HepG2 (cell line): ENCODE measurements at regions not wholly inside any gene's neighbourhood (a gene's known extent, or its start where the extent isn't known, plus 50 kb on each side); places are given as distances from the start of the nearest gene placed in this dataset.

Experiments used
- ATAC-seq: fragments of 200-7000 bp; cut with Tn5 transposase; 3 replicates; pipeline ENCODE4 v1.9.1; 2020; ENCODE audit warnings: mild to moderate bottlenecking, moderate library complexity
- BruUV-seq: library from RNA; stranded (reverse); fragments of 400-500 nt; replicated peaks from 2 replicates; lab custom pipeline; 2021; lab: Mats Ljungman, UMichigan
- CTCF ChIA-PET: fragments of 300-600 bp; formaldehyde crosslinking; extraction: SDS; loops from one replicate; lab custom pipeline; 2021; ENCODE audit warnings: low total read pairs, inconsistent platforms, low intra/inter-chr PET ratio; lab: Yijun Ruan, JAX
- POLR2A ChIA-PET: fragments of 350-600 bp; sonication (Branson Sonifier 250); formaldehyde crosslinking; loops from one replicate; lab custom pipeline; 2020; ENCODE audit warnings: antibody characterized with exemption, inconsistent platforms; lab: Yijun Ruan, JAX
- DNase-seq: peaks from one replicate; pipeline ENCODE4 v3.0.0-alpha.2; 2015; ENCODE audit warnings: low spot score
- FAIRE-seq: peaks from 3 replicates; lab custom pipeline; 2011; peaks lifted over from hg19 to GRCh38; lab: Jason Lieb, UNC
- H2AFZ ChIP-seq: one replicate; pipeline ENCODE4 v1.6.1; 2011; ENCODE audit warnings: low read length, inconsistent platforms
- H3K27ac ChIP-seq: fragments of 300-600 bp; 3 replicates; pipeline ENCODE4 v1.8.0; 2011; ENCODE audit warnings: mixed run types, mild to moderate bottlenecking, mixed read lengths, low read length, inconsistent platforms; ENCODE audit not compliant: insufficient read depth; ENCODE audit errors: extremely low read length
- H3K27me3 ChIP-seq, 2 experiments: fragments of 200-600 bp in 1 of 2; 2 replicates in 1 of 2; 3 replicates in 1 of 2; pipeline versions ENCODE4 v1.6.0 to v1.8.0; 2011; ENCODE audit warnings: low read length in 2 of 2, mild to moderate bottlenecking in 2 of 2, moderate library complexity in 2 of 2, inconsistent platforms in 1 of 2; ENCODE audit not compliant: insufficient read depth in 2 of 2, control insufficient read depth in 1 of 2
- H3K36me3 ChIP-seq, 2 experiments: fragments of 200-600 bp in 1 of 2; replicated peaks in 1 of 2; 2 replicates in 1 of 2; 3 replicates in 1 of 2; pipeline versions ENCODE4 v1.5.1 to v1.8.0; 2011; ENCODE audit warnings: low read length in 2 of 2, inconsistent platforms in 1 of 2; ENCODE audit not compliant: insufficient read depth in 2 of 2, control insufficient read depth in 1 of 2
- H3K4me1 ChIP-seq: 2 replicates; pipeline ENCODE4 v1.5.1; 2012; ENCODE audit warnings: low read length, inconsistent platforms; ENCODE audit not compliant: insufficient read depth
- H3K4me2 ChIP-seq: 2 replicates; pipeline ENCODE4 v1.6.0; 2011; ENCODE audit warnings: low read depth, low read length, inconsistent platforms
- H3K4me3 ChIP-seq, 3 experiments: fragments of 200-600 bp in 1 of 3; sonication (generic), shearing (Covaris generic) in 1 of 3; replicated peaks in 1 of 3; 2 replicates each; pipeline ENCODE4 v1.5.1; 2011 to 2016; ENCODE audit warnings: low read length in 3 of 3, inconsistent platforms in 2 of 3, low read depth in 2 of 3, mild to moderate bottlenecking in 2 of 3, control low read depth in 1 of 3, mixed read lengths in 1 of 3; ENCODE audit not compliant: insufficient read depth in 1 of 3
- H3K79me2 ChIP-seq: one replicate; pipeline ENCODE4 v1.6.1; 2011; ENCODE audit warnings: low read length, inconsistent platforms; ENCODE audit not compliant: insufficient read depth
- H3K9ac ChIP-seq: 2 replicates; pipeline ENCODE4 v1.6.0; 2011; ENCODE audit warnings: mild to moderate bottlenecking, low read depth, low read length, inconsistent platforms; ENCODE audit not compliant: insufficient read depth
- H3K9me3 ChIP-seq: 2 replicates; pipeline ENCODE4 v1.5.1; 2012; ENCODE audit warnings: mild to moderate bottlenecking, low read length
- H4K20me1 ChIP-seq: 2 replicates; pipeline ENCODE4 v1.6.0; 2011; ENCODE audit warnings: inconsistent platforms, mild to moderate bottlenecking, low read length, moderate library complexity; ENCODE audit not compliant: insufficient read depth
- ARID3A ChIP-seq: IDR thresholded peaks from 2 replicates; pipeline ENCODE4 v1.6.1; 2012; ENCODE audit warnings: low read depth, low read length, improper control_type of control experiment
- DRAP1 ChIP-seq: IDR thresholded peaks from 2 replicates; pipeline ENCODE4 v1.6.1; 2016; ENCODE audit warnings: missing genetic modification reagents, missing compliant biosample characterization
- HDAC6 ChIP-seq: fragments of 200-600 bp; sonication (generic); IDR thresholded peaks from 2 replicates; pipeline ENCODE4 v1.7.0; 2017; ENCODE audit warnings: mild to moderate bottlenecking, antibody characterized with exemption, low read length, low read depth
- KLF16 ChIP-seq, 2 experiments: sonication (generic) in 1 of 2; formaldehyde crosslinking in 1 of 2; IDR thresholded peaks; 2 replicates each; pipeline versions ENCODE4 v1.6.1 to v1.8.0; 2016 to 2023; ENCODE audit warnings: missing genetic modification reagents in 2 of 2, missing compliant biosample characterization in 1 of 2
- RCOR2 ChIP-seq: IDR thresholded peaks from 2 replicates; pipeline ENCODE4 v1.6.1; 2016; ENCODE audit warnings: missing biosample characterization, missing genetic modification reagents
- SMARCC2 ChIP-seq: fragments of 450-650 bp; IDR thresholded peaks from 2 replicates; pipeline ENCODE4 v1.6.1; 2017; ENCODE audit warnings: antibody characterized with exemption, mild to moderate bottlenecking
- SOX6 ChIP-seq, 2 experiments: fragments of 450-650 bp in 1 of 2; sonication (generic) in 1 of 2; formaldehyde crosslinking in 1 of 2; IDR thresholded peaks; 2 replicates each; pipeline versions ENCODE4 v1.4.0 to v1.6.1; 2017 to 2020; ENCODE audit warnings: antibody characterized with exemption in 1 of 2, mild to moderate bottlenecking in 1 of 2, missing genetic modification reagents in 1 of 2
- SRSF9 ChIP-seq: fragments of 200-400 bp; formaldehyde crosslinking; IDR thresholded peaks from 2 replicates; pipeline ENCODE4 v1.6.1; 2018; ENCODE audit warnings: borderline replicate concordance, mild to moderate bottlenecking, low read depth, low read length; ENCODE audit not compliant: insufficient read depth, poor library complexity, severe bottlenecking
- ZNF136 ChIP-seq: sonication (generic); formaldehyde crosslinking; IDR thresholded peaks from 2 replicates; pipeline ENCODE4 v1.8.1; 2022; ENCODE audit warnings: low read depth, mild to moderate bottlenecking, moderate library complexity, missing genetic modification reagents
- ZNF24 ChIP-seq: fragments of 450-650 bp; IDR thresholded peaks from 2 replicates; pipeline ENCODE4 v1.6.1; 2017; ENCODE audit warnings: antibody characterized with exemption, mild to moderate bottlenecking
- ZNF337 ChIP-seq: sonication (generic); formaldehyde crosslinking; IDR thresholded peaks from 2 replicates; pipeline ENCODE4 v1.5.1; 2020; ENCODE audit warnings: missing genetic modification reagents, low read depth, mild to moderate bottlenecking, borderline replicate concordance
- ZNF383 ChIP-seq: sonication (generic); formaldehyde crosslinking; IDR thresholded peaks from 2 replicates; pipeline ENCODE4 v1.4.0; 2020; ENCODE audit warnings: missing genetic modification reagents, mild to moderate bottlenecking, borderline replicate concordance
- ZNF512B ChIP-seq: sonication (generic); formaldehyde crosslinking; IDR thresholded peaks from 2 replicates; pipeline ENCODE4 v1.5.1; 2020; ENCODE audit warnings: missing genetic modification reagents, mild to moderate bottlenecking, borderline replicate concordance
- WGBS: methylation state at CpG from one replicate; pipeline ENCODE4 v1.1.6; 2017; ENCODE audit warnings: low lambda C conversion rate; 5-methylcytosine and 5-hydroxymethylcytosine counted together
- in situ Hi-C: cut with HindIII; loops from 2 replicates; pipeline ENCODE4 v1.10.0; 2017; ENCODE audit warnings: low pct_unique_long_range_greater_than_20kb; ENCODE audit not compliant: extremely low pct_ligation_motif_present
- intact Hi-C: fragments of 100-400 bp; cut with micrococcal nuclease; formaldehyde crosslinking; loops from one replicate; pipeline ENCODE4 v1.10.0; 2022; ENCODE audit not compliant: unreplicated experiment

- Histone ChIP-seq H3K27me3 (no peaks in the 10 kb centered on the region; a peak in 1 of 5 replicates), H3K79me2 (no peaks in the 10 kb centered on the region), H3K4me1 (no peaks in the 10 kb centered on the region), H3K9ac (no peak overlapping the region), H3K27ac (no peak overlapping the region), H3K4me2 (no peak overlapping the region), H3K4me3 (no peak overlapping the region), H4K20me1 (no peaks in the 10 kb centered on the region), H3K9me3 (no peaks in the 10 kb centered on the region), H2AFZ (no peak overlapping the region), H3K36me3 (no peaks in the 10 kb centered on the region)
- in situ Hi-C loops (no loop called here), intact Hi-C loops (no loop called here)
- 2% methylated on average over 2 of the region's 2 CpGs for WGBS
- ATAC-seq (no peak), FAIRE-seq (no peak), DNase-seq (no peak)
- TF ChIP-seq RCOR2 (no peak), ARID3A (no peak), ZNF383 (no peak), SOX6 (IDR thresholded peaks at IDR 0.05) (no peak), SOX6 (CRISPR knock-in tag; IDR thresholded peaks at IDR 0.05) (no peak)
- CTCF ChIA-PET = no interaction called here
- no TSS peak for BruUV-seq
- POLR2A ChIA-PET = no interaction called here
These were observed 313.6 kb downstream of the HHIPL2 start for GRCh38 chr1:222234351-222234750.

GRCh38 chr1:222233444-222234158, 314.3 kb downstream of the HHIPL2 start:
- POLR2A ChIA-PET = no interaction called here
- Histone ChIP-seq H3K4me3 (no peak overlapping the region), H2AFZ (no peak overlapping the region), H3K36me3 (no peaks in the 10 kb centered on the region), H3K4me2 (no peak overlapping the region), H3K9me3 (no peaks in the 10 kb centered on the region), H3K9ac (no peak overlapping the region), H3K27ac (no peak overlapping the region), H4K20me1 (no peaks in the 10 kb centered on the region), H3K79me2 (no peaks in the 10 kb centered on the region), H3K27me3 (no peaks in the 10 kb centered on the region; a peak in 1 of 5 replicates), H3K4me1 (no peaks in the 10 kb centered on the region)
- intact Hi-C loops = no loop called here
- no peak for FAIRE-seq
- 38% methylated on average over 6 of the region's 6 CpGs for WGBS
- BruUV-seq = no TSS peak
- CTCF ChIA-PET = no interaction called here
- no peak for DNase-seq
- TF ChIP-seq KLF16 (CRISPR knock-in tag; IDR thresholded peaks at IDR 0.05) (no peak), ZNF24 (no peak), SRSF9 (no peak), ZNF512B (CRISPR knock-in tag) (no peak), HDAC6 (no peak), DRAP1 (CRISPR knock-in tag) (no peak), SMARCC2 (no peak), ZNF337 (CRISPR knock-in tag) (no peak), ZNF136 (CRISPR knock-in tag) (no peak)
- no peak for ATAC-seq
- in situ Hi-C loops = no loop called here
